DND-41 (cell line): ENCODE measurements at regions not wholly inside any gene's neighbourhood (a gene's known extent, or its start where the extent isn't known, plus 50 kb on each side); places are given as distances from the start of the nearest gene placed in this dataset.

ENCODE experiments used
- ATAC-seq: fragments of 200-7000 bp; cut with Tn5 transposase; 3 replicates; pipeline ENCODE4 v1.9.1; 2021; ENCODE audit warnings: low read depth; ENCODE audit not compliant: insufficient read depth
- DNase-seq: peaks from one replicate; pipeline ENCODE4 v3.0.0-alpha.2; 2020
- H2AFZ ChIP-seq: 2 replicates; pipeline ENCODE4 v1.6.0; 2012; ENCODE audit warnings: low read depth, low read length
- H3K27ac ChIP-seq: 2 replicates; pipeline ENCODE4 v1.5.1; 2012; ENCODE audit warnings: low read length, inconsistent platforms
- H3K27me3 ChIP-seq: fragments of 200-600 bp; sonication (generic); 2 replicates; pipeline ENCODE4 v1.6.0; 2012; ENCODE audit warnings: low read length, mild to moderate bottlenecking, inconsistent platforms; ENCODE audit not compliant: insufficient read depth, poor library complexity
- H3K36me3 ChIP-seq: 2 replicates; pipeline ENCODE4 v1.5.1; 2012; ENCODE audit warnings: low read length, inconsistent platforms; ENCODE audit not compliant: insufficient read depth
- H3K4me1 ChIP-seq: 2 replicates; pipeline ENCODE4 v1.5.1; 2012; ENCODE audit warnings: mild to moderate bottlenecking, low read length; ENCODE audit not compliant: insufficient read depth
- H3K4me2 ChIP-seq: 2 replicates; pipeline ENCODE4 v1.6.0; 2012; ENCODE audit warnings: mild to moderate bottlenecking, moderate library complexity, low read length, inconsistent platforms; ENCODE audit not compliant: insufficient read depth
- H3K4me3 ChIP-seq, 2 experiments: fragments of 200-600 bp in 1 of 2; shearing (Covaris generic) in 1 of 2; 2 replicates each; pipeline ENCODE4 v1.5.1; 2012 to 2016; ENCODE audit warnings: inconsistent platforms in 2 of 2, low read length in 2 of 2, mild to moderate bottlenecking in 2 of 2, low read depth in 1 of 2, moderate library complexity in 1 of 2
- H3K79me2 ChIP-seq: 2 replicates; pipeline ENCODE4 v1.6.0; 2012; ENCODE audit warnings: low read length, inconsistent platforms; ENCODE audit not compliant: insufficient read depth
- H3K9ac ChIP-seq: 2 replicates; pipeline ENCODE4 v1.6.0; 2012; ENCODE audit warnings: low read depth, mild to moderate bottlenecking, inconsistent platforms, low read length, moderate library complexity
- H3K9me3 ChIP-seq: 2 replicates; pipeline ENCODE4 v1.5.1; 2012; ENCODE audit warnings: low read length, moderate library complexity, mild to moderate bottlenecking, inconsistent platforms; ENCODE audit not compliant: insufficient read depth, severe bottlenecking
- H4K20me1 ChIP-seq: 2 replicates; pipeline ENCODE4 v1.6.0; 2012; ENCODE audit warnings: low read length; ENCODE audit not compliant: insufficient read depth
- EZH2 ChIP-seq: IDR thresholded peaks from 3 replicates; pipeline ENCODE4 v1.6.1; 2012; ENCODE audit warnings: borderline replicate concordance, low read depth, mild to moderate bottlenecking, moderate library complexity, low read length, inconsistent platforms; ENCODE audit not compliant: severe bottlenecking
- TF ChIP-seq, protein P1 (sequence below): IDR thresholded peaks from 2 replicates; pipeline ENCODE4 v1.5.1; 2012; ENCODE audit warnings: borderline replicate concordance, low read length, moderate library complexity, mild to moderate bottlenecking; ENCODE audit not compliant: poor library complexity, severe bottlenecking; ENCODE audit errors: extremely low read depth

DNA sequence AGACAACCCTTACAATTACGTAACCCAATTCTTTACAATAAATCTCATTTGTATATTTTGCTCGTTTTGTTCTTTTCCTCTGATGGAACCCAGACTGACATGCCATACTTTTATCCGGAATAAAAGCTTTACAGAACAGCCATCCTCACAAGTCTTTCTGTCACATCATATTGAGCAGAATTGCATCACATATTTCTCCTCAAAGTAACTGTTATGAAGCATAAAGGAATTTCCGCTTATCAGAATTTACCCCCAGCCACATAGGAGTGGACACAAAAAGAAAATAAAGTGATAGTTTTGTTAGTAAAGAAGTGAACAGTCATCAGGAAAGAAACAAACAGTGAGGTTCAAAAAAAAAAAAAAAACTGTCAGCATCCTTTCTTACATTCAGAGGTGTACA lies 539.5 kb upstream of the LUZP2 start:
- Histone ChIP-seq H3K36me3 (no peaks in the 10 kb centered on the region), H3K9ac (no peak overlapping the region), H2AFZ (no peak overlapping the region), H3K79me2 (no peaks in the 10 kb centered on the region), H3K27ac (no peak overlapping the region), H3K4me3 (no peak overlapping the region), H4K20me1 (no peaks in the 10 kb centered on the region), H3K4me1 (0 out of 2 replicates have a peak, but pooled peaks cover 2% of the 10 kb centered on the region), H3K9me3 (peaks cover 7% of the 10 kb centered on the region), H3K27me3 (no peaks in the 10 kb centered on the region), H3K4me2 (no peak overlapping the region)
- TF ChIP-seq, protein P1, sequence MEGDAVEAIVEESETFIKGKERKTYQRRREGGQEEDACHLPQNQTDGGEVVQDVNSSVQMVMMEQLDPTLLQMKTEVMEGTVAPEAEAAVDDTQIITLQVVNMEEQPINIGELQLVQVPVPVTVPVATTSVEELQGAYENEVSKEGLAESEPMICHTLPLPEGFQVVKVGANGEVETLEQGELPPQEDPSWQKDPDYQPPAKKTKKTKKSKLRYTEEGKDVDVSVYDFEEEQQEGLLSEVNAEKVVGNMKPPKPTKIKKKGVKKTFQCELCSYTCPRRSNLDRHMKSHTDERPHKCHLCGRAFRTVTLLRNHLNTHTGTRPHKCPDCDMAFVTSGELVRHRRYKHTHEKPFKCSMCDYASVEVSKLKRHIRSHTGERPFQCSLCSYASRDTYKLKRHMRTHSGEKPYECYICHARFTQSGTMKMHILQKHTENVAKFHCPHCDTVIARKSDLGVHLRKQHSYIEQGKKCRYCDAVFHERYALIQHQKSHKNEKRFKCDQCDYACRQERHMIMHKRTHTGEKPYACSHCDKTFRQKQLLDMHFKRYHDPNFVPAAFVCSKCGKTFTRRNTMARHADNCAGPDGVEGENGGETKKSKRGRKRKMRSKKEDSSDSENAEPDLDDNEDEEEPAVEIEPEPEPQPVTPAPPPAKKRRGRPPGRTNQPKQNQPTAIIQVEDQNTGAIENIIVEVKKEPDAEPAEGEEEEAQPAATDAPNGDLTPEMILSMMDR = no peak
- TF ChIP-seq EZH2 = no peak
- ATAC-seq = no peak
- DNase-seq = no peak

DNA sequence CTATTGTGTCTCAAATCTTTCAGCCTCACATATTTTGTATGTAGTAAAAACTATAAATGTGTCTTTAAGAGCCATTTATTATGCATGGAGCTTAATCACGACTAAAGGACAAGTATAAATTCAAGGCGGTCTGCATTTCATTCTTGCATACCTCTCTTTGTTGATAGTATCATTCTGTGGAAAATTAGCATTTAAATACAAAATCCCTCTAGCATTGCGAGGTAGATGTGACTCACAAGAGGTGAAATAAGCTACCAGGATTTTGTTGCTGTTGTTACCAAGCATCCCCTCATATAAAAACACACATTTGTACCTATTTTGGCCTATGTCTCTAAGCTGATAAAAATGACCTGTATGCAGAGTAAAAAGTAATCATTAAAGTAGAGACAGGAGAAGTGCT lies 537.4 kb upstream of the LUZP2 start:
- H3K4me2 ChIP-seq = no peak overlapping the region

DNA sequence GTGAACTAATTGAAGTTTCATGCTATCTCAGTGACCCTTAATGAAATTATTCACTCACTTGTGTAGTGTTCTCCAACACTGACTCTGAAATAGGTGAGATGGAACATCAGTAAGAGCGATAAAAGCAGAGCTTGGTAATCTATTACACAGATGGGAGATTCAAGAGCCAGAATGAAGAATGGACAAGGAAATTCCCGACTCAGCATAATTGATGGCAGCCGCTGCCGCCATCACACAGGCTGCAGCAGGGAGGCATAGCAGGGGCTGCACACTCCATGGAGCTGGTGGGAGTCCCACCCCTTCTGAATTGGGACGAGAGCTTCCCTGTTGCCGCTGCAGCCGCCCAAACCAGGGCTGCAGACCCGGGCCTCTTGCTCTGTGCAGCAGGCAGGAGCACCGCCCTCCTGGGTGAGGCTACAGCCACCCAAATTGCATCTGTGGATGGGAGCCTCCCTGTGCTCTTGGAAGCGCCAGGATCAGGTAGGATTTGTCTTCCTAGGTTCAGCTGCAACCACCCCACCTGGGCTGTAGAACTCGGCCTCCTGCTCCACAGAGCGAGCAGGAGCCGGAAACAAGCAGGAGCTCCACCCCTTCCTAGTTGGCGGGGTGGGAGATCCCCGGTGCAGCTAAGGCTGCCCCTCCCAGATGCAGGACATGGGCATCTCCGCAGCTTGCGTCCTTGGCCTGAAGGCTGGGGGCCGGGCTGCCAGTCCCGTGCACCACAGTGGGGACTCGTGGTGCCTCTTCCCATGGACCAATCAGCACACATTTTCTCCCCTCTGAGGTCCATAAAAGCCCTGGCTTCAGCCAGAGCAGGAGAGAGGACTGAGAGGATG lies 535.1 kb upstream of the LUZP2 start:
- H3K79me2 ChIP-seq = no peaks in the 10 kb centered on the region
- H3K4me1 ChIP-seq = 0 out of 2 replicates have a peak, but pooled peaks cover 2% of the 10 kb centered on the region
- no peak for ATAC-seq
- no peak for TF ChIP-seq EZH2
- TF ChIP-seq, protein P1 = no peak
- no peak overlapping the region for H3K9ac ChIP-seq
- H3K36me3 ChIP-seq = no peaks in the 10 kb centered on the region
- H4K20me1 ChIP-seq = no peaks in the 10 kb centered on the region
- H3K9me3 ChIP-seq = peaks cover 7% of the 10 kb centered on the region
- no peak overlapping the region for H3K4me2 ChIP-seq
- H3K4me3 ChIP-seq = no peak overlapping the region
- H2AFZ ChIP-seq = no peak overlapping the region
- no peak for DNase-seq
- no peak overlapping the region for H3K27ac ChIP-seq
- no peaks in the 10 kb centered on the region for H3K27me3 ChIP-seq

More for the DNA sequence above, 537.4 kb upstream of the LUZP2 start:
- Histone ChIP-seq H4K20me1 (no peaks in the 10 kb centered on the region), H3K4me3 (no peak overlapping the region), H3K9ac (no peak overlapping the region), H3K9me3 (peaks cover 7% of the 10 kb centered on the region), H3K79me2 (no peaks in the 10 kb centered on the region), H3K36me3 (no peaks in the 10 kb centered on the region), H2AFZ (no peak overlapping the region), H3K4me1 (0 out of 2 replicates have a peak, but pooled peaks cover 2% of the 10 kb centered on the region), H3K27ac (no peak overlapping the region), H3K27me3 (no peaks in the 10 kb centered on the region)
- DNase-seq (no peak), ATAC-seq (no peak)
- TF ChIP-seq EZH2 = no peak
- TF ChIP-seq, protein P1 = no peak
